BE2C (cell line): ENCODE measurements at regions not wholly inside any gene's neighbourhood (a gene's known extent, or its start where the extent isn't known, plus 50 kb on each side); places are given as distances from the start of the nearest gene placed in this dataset.

Experiments
- DNase-seq: peaks from one replicate; pipeline ENCODE4 v3.0.0-alpha.2; 2020
- H3K27me3 ChIP-seq: fragments of 250-450 bp; sonication (Bioruptor Pico); 2 replicates; pipeline ENCODE4 v1.5.1; 2020; ENCODE audit warnings: mild to moderate bottlenecking
- H3K36me3 ChIP-seq: fragments of 250-450 bp; sonication (Bioruptor Pico); 2 replicates; pipeline ENCODE4 v1.5.1; 2020; ENCODE audit warnings: mild to moderate bottlenecking
- H3K4me1 ChIP-seq: fragments of 250-450 bp; sonication (Bioruptor Pico); 2 replicates; pipeline ENCODE4 v1.5.1; 2020
- H3K4me3 ChIP-seq: 2 replicates; pipeline ENCODE4 v1.5.1; 2011; ENCODE audit warnings: low read depth, low read length
- H3K9me3 ChIP-seq: fragments of 250-450 bp; sonication (Bioruptor Pico); 2 replicates; pipeline ENCODE4 v1.5.1; 2020
- CTCF ChIP-seq: IDR thresholded peaks from 2 replicates; pipeline ENCODE4 v1.5.1; 2012; ENCODE audit warnings: mild to moderate bottlenecking, low read depth, low read length

GRCh38 chr1:106278716-106279115, 777.8 kb upstream of the PRMT6 start:
- no peak overlapping the region for H3K4me3 ChIP-seq
- H3K9me3 ChIP-seq = no peaks in the 10 kb centered on the region
- TF ChIP-seq CTCF = no peak
- H3K27me3 ChIP-seq = no peaks in the 10 kb centered on the region
- no peaks in the 10 kb centered on the region for H3K36me3 ChIP-seq
- no peaks in the 10 kb centered on the region for H3K4me1 ChIP-seq
- DNase-seq = no peak

- Histone ChIP-seq H3K4me1 (peaks cover 5% of the 10 kb centered on the region), H3K27me3 (no peaks in the 10 kb centered on the region), H3K9me3 (no peaks in the 10 kb centered on the region), H3K36me3 (no peaks in the 10 kb centered on the region), H3K4me3 (no peak overlapping the region)
- TF ChIP-seq CTCF = no peak
- DNase-seq = no peak
Measured at GRCh38 chr1:106289265-106289928, 767.1 kb upstream of the PRMT6 start.

GRCh38 chr1:106290805-106291501, 765.5 kb upstream of the PRMT6 start:
- Histone ChIP-seq H3K27me3 (no peaks in the 10 kb centered on the region), H3K9me3 (no peaks in the 10 kb centered on the region), H3K4me3 (peak overlapping the region; percentile 47), H3K4me1 (peaks cover 5% of the 10 kb centered on the region), H3K36me3 (no peaks in the 10 kb centered on the region)
- TF ChIP-seq CTCF = no peak
- peak; percentile 41 for DNase-seq

GRCh38 chr1:106292130-106292529, 764.3 kb upstream of the PRMT6 start:
- H3K27me3 ChIP-seq = no peaks in the 10 kb centered on the region
- no peaks in the 10 kb centered on the region for H3K36me3 ChIP-seq
- no peak overlapping the region for H3K4me3 ChIP-seq
- peak; percentile 32 for DNase-seq
- H3K4me1 ChIP-seq = peaks cover 5% of the 10 kb centered on the region
- H3K9me3 ChIP-seq = no peaks in the 10 kb centered on the region
- TF ChIP-seq CTCF = no peak

- Histone ChIP-seq H3K4me3 (no peak overlapping the region), H3K9me3 (no peaks in the 10 kb centered on the region), H3K36me3 (no peaks in the 10 kb centered on the region), H3K27me3 (no peaks in the 10 kb centered on the region), H3K4me1 (peaks cover 1% of the 10 kb centered on the region)
- no peak for TF ChIP-seq CTCF
- DNase-seq = no peak
Measured at GRCh38 chr1:106296431-106296830, 760.0 kb upstream of the PRMT6 start.

- no peaks in the 10 kb centered on the region for H3K4me1 ChIP-seq
- no peak for TF ChIP-seq CTCF
- H3K36me3 ChIP-seq = no peaks in the 10 kb centered on the region
- H3K4me3 ChIP-seq = no peak overlapping the region
- no peaks in the 10 kb centered on the region for H3K27me3 ChIP-seq
- no peak for DNase-seq
- H3K9me3 ChIP-seq = peaks cover 5% of the 10 kb centered on the region
Measured at GRCh38 chr1:106304106-106304505, 752.4 kb upstream of the PRMT6 start.
